M059J (cell line): ENCODE measurements at regions not wholly inside any gene's neighbourhood (a gene's known extent, or its start where the extent isn't known, plus 50 kb on each side); places are given as distances from the start of the nearest gene placed in this dataset.

Source experiments
- DNase-seq: peaks from one replicate; pipeline ENCODE4 v3.0.0-alpha.2; 2012; ENCODE audit warnings: low read depth

DNA sequence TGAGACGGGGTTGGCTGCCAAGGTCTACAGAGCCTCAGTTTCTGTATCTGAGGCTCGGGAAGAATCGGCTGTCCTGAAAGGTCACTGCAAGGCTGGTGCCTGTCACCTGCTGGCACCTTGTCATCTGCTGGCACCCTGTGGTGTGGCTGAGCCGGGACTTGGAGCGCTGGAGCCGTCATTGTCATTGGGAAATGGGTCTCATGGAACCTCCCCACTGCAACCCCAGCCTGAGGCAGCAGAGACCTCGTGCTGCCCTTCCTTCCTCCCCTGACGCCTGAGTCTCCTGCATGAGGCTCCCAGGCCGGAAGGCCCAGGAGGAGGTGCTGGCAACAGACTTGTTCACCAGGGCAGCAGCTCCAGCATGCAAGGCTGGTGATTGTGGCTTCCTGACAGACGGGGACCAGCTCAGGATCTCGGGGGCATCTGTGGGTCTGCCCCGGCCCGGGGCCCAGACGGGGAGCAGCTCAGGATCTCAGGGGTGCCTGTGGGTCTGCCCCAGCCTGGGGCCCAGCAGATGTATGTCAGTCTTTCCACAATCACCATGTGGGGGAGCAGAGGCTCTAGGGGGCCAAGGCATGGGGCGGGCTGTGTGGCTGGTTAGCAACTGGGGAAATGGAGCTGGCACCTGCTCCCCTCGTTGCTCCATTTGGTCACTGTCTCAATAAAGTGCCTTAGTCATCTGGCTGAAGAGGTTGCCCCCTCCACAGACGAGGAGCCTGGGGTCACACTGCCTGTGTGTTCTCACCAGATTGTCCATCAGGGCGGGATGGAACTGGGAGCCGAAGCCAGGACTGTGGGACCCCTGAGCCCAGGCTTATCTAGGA is 668.7 kb downstream of the BRD1 start:
- no peak for DNase-seq

- no peak for DNase-seq
Measured at GRCh38 chr22:49157529-49158339, 669.9 kb downstream of the BRD1 start.

DNA sequence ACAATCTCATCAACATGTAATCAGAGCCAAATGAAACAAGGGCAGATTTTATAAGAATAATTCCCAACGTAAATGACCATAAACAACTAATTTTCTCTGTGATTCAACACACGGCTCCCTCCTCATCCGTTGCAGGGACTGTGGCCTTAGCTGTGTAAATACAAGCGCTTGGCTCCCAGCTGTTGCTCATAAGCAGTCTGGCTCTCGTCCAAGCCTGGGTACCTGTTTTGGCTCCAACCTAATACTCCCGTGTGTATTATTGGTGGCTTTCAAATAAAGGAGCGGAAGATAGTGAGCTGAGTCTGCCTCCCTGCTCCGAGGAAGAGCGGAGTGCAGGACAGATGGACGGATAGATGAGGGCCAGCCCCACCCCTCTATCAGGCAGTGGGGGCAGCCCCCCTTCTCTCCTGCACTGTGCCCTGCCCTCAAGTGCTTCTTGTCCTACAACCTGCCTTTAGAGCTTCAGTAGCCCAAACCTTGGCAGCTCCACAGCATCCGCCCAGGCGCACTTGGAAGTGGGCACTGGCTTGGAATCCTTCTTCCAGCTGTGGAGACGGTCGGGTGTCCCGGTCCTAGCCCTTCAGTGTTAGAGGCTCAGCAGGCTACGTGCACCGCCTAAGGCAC is 670.9 kb downstream of the BRD1 start:
- no peak for DNase-seq

GRCh38 chr22:49155770-49156580 is 671.7 kb downstream of the BRD1 start:
- no peak for DNase-seq

- DNase-seq: no peak
Measured at GRCh38 chr22:49155039-49155769, 672.5 kb downstream of the BRD1 start.

GRCh38 chr22:49154433-49154832 is 673.2 kb downstream of the BRD1 start:
- DNase-seq: no peak

DNA sequence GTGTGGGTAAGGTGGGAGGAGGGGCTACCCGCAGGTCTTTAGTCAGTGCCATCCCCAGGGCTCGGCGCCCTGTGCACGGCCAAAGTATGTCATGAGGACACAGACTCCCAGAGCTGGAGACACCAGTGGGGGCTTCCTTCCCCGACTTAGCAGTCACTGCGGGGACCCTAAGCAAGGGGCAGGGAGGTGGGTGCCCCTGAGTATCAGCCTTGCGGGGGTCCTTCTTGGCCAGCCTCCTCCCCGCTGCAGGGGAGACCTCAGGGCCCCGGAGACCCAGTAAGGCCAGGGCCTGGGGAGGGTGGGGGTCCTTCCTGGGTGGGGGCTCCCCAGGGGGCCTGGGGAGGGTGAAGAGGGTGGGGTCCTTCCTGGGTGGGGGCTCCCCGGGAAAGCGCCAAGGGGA is 673.8 kb downstream of the BRD1 start:
- DNase-seq: no peak

GRCh38 chr22:49152939-49153770 is 674.5 kb downstream of the BRD1 start:
- no peak for DNase-seq

- DNase-seq: no peak
Measured at GRCh38 chr22:49152127-49152938, 675.3 kb downstream of the BRD1 start.

DNA sequence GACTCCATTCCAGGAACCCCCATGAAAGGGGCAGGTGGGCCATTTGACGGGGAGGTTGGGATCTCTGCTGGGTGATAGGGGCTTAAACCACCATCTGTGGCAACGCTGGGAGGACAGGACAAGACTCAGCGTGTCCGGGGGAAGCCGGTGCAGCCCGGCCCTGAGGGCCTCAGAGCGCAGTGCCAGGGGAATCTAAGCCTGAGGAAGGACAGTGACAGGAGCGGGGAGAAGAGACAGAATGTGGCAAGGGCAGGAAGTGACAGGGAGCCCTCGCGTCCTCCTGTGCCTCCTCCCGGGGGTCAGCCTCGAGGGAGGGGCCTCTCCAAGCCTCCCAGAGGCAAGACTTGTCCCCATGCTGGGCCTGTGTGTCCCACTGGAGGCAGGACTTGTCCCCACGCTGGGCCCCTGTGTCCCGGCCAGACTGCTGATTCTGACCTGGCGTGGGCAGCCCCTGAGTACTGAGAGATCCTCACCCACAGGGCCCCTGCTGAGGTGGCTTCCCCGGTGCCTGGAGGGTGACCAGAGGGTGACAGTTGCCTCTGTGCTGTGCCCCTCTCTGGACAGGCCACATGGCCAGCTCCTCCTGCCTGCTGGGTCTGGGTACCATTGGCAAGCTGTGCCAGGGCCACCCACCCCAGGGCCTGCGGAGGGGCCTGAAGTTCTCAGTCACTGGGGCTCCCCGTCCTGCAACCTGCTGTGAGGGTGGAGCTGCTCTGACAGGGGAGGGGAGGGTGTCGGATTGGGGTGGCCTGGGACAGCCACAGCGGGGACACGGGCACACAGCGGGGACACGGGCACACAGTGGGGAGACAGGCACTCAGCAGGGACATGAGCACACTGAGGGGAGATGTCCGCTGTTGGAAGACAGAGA is 676.2 kb downstream of the BRD1 start:
- DNase-seq: no peak

DNA sequence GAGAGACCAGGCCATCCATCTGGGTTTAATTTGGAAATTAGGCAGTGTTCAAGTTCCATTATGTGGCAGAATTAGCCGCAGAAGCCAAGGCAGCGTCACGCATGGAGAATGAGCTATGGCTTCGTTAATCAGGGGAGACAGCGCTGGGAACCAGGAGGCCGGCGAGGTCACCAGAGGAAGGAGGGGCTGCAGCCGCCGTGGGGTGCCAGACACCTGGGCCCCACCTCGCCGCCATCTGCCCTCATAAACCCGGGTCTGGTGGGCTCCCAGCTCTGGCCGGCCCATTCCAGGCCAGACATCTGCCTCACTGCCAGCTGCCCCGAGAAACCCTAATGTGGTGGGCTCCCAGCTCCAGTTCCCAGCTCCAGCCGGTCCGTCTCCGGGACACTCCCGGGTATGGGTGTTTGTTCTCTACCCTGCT is 676.9 kb downstream of the BRD1 start:
- no peak for DNase-seq

- DNase-seq: no peak
Measured at GRCh38 chr22:49149721-49150608, 677.7 kb downstream of the BRD1 start.

DNA sequence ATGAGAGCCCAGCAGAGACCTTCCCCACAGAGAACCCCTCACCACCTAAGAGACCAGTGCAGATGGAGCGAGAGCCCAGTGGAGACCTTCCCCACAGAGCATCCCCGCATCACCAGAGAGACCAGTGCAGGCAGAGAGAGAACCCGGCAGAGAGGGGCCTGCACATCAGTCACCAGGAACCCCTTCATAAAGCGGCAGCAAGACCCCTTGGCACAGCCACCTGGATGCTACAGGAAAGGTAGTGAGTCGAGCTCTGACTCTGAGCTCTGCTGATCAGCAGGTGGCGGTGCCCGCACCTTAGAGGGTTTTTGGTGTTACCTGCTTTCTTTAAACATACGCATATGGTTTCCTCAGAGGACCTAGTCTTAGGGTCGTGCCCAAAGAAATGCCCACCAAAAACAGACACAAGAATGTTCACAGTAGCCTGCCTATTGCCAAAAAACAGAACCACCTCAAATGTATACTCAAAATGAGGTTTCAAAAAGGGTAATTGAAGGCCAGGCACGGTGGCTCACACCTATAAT is 678.7 kb downstream of the BRD1 start:
- DNase-seq: no peak

DNA sequence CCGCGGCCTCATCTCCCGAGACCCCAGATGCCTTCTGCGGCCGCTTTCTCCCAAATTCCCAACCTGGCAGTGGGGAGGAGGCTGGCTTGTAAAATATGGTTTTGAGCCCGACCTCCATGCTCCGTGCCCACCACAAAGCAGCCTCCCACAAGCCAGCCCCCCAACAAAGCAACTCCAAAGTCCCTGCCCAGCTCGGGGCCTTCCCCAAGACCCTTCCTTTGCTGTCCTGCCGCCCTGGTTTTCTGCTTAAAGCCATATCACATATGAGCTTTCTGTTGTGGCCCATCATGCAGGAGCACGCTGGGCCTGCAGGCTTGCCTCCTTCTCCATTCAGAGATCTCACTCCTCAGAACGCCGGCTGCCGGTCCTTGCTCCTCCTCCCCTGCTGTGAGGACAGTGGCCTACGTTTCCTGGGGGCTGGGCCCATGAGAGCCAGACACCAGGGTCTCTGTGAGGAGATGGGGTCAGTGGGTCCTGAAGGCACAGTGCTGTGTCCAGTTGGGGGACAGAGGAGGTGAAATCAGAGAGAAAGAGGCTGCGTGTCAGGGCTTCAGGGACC is 680.0 kb downstream of the BRD1 start:
- no peak for DNase-seq

DNA sequence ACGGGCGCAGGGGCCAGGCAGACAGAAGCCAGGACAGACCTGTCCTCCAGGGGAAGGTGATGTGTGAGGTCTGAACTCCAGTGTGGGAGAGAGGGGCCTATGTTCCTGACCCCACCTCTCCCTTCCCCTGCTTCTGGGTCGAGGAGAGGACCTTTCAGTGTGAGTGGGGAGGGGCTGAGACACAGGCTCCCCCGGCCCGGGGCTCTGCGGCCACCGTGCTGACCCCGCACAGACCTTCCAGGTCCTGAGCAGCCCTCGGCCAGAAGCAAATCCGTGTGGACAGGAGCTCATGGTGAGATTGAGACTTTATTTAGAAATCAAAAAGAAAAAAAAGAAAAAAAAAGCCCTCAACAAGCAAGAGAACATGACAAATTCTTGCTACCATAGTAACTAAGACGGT is 680.5 kb downstream of the BRD1 start:
- DNase-seq: no peak

DNA sequence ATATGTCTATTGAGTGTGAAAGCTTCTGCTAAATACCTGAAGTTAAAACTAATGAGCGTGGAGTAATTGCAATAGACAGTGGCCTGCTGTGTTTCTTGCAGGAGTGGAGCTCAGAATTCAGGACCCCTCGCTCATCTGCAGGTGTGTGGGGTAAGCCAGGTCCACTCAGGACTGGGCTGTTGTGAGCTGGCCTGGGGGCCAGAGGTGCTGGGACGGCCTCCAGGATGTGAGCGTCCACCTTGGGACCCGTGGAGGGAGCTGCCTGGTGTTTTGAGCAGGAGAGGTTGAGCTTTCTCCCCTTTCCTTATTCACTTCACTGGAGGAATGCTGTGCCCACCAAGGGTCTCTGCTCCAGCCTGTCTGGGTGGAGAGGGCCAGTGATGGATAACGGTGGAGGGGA is 681.2 kb downstream of the BRD1 start:
- no peak for DNase-seq

DNA sequence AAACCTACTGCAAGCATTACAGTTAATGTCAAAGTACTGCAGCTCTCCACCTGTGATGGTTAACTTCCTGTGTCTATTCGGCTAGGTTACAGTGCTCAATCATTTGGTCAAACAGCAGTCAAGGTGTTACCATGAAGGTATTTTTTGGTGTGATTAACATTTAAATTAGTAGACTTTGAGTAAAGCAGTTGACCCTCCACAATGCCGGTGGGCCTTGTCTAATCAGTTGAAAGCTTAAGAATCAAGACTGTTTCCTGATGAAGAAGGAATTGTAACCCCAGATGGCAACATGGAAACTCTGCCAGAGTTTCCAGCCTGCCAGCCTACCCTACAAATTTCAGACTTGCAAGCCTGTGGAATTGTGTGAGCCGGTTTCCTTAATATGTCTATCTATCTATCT is 683.9 kb downstream of the BRD1 start:
- DNase-seq: no peak
